CD4-positive, alpha-beta T cell (primary cell): ENCODE measurements at regions not wholly inside any gene's neighbourhood (a gene's known extent, or its start where the extent isn't known, plus 50 kb on each side); places are given as distances from the start of the nearest gene placed in this dataset.

Source experiments
- ATAC-seq: fragments of 200-7000 bp; cut with Tn5 transposase; one replicate; pipeline ENCODE4 v1.10.0; 2022; ENCODE audit warnings: mild to moderate bottlenecking; ENCODE audit not compliant: poor library complexity
- CTCF ChIA-PET: fragments of 350-600 bp; sonication (Branson Sonifier 250); formaldehyde crosslinking; loops from one replicate; lab custom pipeline; 2021; ENCODE audit warnings: antibody characterized with exemption, inconsistent platforms; lab: Charles Lee
- POLR2A ChIA-PET: fragments of 350-600 bp; sonication (Branson Sonifier 250); formaldehyde crosslinking; loops from one replicate; lab custom pipeline; 2021; ENCODE audit warnings: antibody characterized with exemption, inconsistent platforms; lab: Charles Lee
- DNase-seq, 14 experiments: peaks; one replicate each; pipeline ENCODE4 v3.0.0-alpha.2; 2013 to 2020; ENCODE audit warnings: mixed read lengths in 2 of 14
- H3K27ac ChIP-seq, 2 donors: one replicate each; pipeline versions ENCODE4 v1.5.1 to v1.7.0; 2013; ENCODE audit warnings: low read length in 2 of 2, low read depth in 1 of 2, mild to moderate bottlenecking in 1 of 2
- H3K27me3 ChIP-seq, 2 experiments: 1 replicate in 1 of 2; 2 replicates in 1 of 2; pipeline versions ENCODE4 v1.6.1 to v1.7.0; 2013; ENCODE audit warnings: low read length in 2 of 2, control low read depth in 1 of 2, mild to moderate bottlenecking in 1 of 2, moderate library complexity in 1 of 2; ENCODE audit not compliant: insufficient read depth in 2 of 2, control insufficient read depth in 1 of 2
- H3K36me3 ChIP-seq: one replicate; pipeline ENCODE4 v1.6.1; 2013; ENCODE audit warnings: low read length, control low read depth; ENCODE audit not compliant: insufficient read depth
- H3K4me1 ChIP-seq: one replicate; pipeline ENCODE4 v1.6.1; 2013; ENCODE audit warnings: low read length, control low read depth; ENCODE audit not compliant: insufficient read depth
- H3K4me3 ChIP-seq: one replicate; pipeline ENCODE4 v1.5.1; 2013; ENCODE audit warnings: mild to moderate bottlenecking, low read length, moderate library complexity
- H3K9me3 ChIP-seq, 2 experiments: 1 replicate in 1 of 2; 2 replicates in 1 of 2; pipeline versions ENCODE4 v1.6.1 to v1.7.0; 2013; ENCODE audit warnings: low read length in 2 of 2, mild to moderate bottlenecking in 2 of 2, control low read depth in 1 of 2, moderate library complexity in 1 of 2; ENCODE audit not compliant: control insufficient read depth in 1 of 2, insufficient read depth in 1 of 2
- H3K27ac Mint-ChIP-seq: one replicate; pipeline ENCODE4 v1.8.0; 2020; ENCODE audit warnings: mixed read lengths
- H3K27me3 Mint-ChIP-seq: one replicate; pipeline ENCODE4 v1.8.0; 2021; ENCODE audit warnings: mixed read lengths
- H3K36me3 Mint-ChIP-seq: one replicate; pipeline ENCODE4 v1.8.0; 2021; ENCODE audit warnings: low read depth, mixed read lengths
- H3K4me1 Mint-ChIP-seq: one replicate; pipeline ENCODE4 v1.8.0; 2021; ENCODE audit warnings: low read depth, mixed read lengths
- H3K4me3 Mint-ChIP-seq: one replicate; pipeline ENCODE4 v1.8.0; 2020; ENCODE audit warnings: mild to moderate bottlenecking, mixed read lengths
- H3K9me3 Mint-ChIP-seq: one replicate; pipeline ENCODE4 v1.8.0; 2020; ENCODE audit warnings: mixed read lengths
- intact Hi-C, 2 experiments: fragments of 100-400 bp; cut with DNase I in 1 of 2; cut with micrococcal nuclease in 1 of 2; formaldehyde crosslinking; loops; one replicate each; pipeline versions ENCODE4 v1.15.1 to v1.9.0; 2023 to 2025; cut with DNase I, micrococcal nuclease
- TF ChIP-seq, protein P1 (sequence below): fragments of 200-600 bp; IDR thresholded peaks from one replicate; pipeline ENCODE4 v1.8.0; 2022; ENCODE audit warnings: antibody characterized with exemption, mild to moderate bottlenecking

DNA sequence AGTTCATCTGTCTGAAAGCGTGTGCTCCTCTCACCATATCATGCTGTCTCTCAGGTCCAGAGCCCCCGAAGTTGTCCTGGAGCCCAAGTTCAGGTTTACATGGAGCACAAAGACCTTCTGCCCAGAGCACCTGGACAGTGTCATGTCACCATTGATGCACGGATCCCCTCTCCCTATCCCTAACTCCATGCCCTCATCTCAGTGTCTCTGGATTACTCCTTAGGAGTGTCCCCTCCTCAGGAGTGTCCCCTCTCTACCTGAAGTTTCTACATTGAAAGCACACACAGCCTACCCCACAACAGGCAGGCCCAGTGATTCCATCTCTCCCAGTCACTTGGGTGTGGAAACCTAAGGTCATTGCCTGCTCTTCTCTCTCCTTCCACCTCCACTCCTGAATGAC lies 144.1 kb upstream of the NCKAP5 start:
- CTCF ChIA-PET, result no interaction called here
- ATAC-seq (no peak), DNase-seq (no peak)
- Mint-ChIP-seq H3K4me1 (no peaks in the 10 kb centered on the region), H3K27ac (no peak overlapping the region), H3K27me3 (no peaks in the 10 kb centered on the region), H3K9me3 (no peaks in the 10 kb centered on the region), H3K36me3 (no peaks in the 10 kb centered on the region), H3K4me3 (no peak overlapping the region)
- Histone ChIP-seq H3K4me1 (no peaks in the 10 kb centered on the region), H3K27ac (no peak overlapping the region), H3K4me3 (no peak overlapping the region), H3K36me3 (no peaks in the 10 kb centered on the region), H3K27me3 (peaks cover 0 to 2% of the 10 kb centered on the region in 2 experiments), H3K9me3 (no peaks in the 10 kb centered on the region)
- POLR2A ChIA-PET, result no interaction called here
- TF ChIP-seq, protein P1, sequence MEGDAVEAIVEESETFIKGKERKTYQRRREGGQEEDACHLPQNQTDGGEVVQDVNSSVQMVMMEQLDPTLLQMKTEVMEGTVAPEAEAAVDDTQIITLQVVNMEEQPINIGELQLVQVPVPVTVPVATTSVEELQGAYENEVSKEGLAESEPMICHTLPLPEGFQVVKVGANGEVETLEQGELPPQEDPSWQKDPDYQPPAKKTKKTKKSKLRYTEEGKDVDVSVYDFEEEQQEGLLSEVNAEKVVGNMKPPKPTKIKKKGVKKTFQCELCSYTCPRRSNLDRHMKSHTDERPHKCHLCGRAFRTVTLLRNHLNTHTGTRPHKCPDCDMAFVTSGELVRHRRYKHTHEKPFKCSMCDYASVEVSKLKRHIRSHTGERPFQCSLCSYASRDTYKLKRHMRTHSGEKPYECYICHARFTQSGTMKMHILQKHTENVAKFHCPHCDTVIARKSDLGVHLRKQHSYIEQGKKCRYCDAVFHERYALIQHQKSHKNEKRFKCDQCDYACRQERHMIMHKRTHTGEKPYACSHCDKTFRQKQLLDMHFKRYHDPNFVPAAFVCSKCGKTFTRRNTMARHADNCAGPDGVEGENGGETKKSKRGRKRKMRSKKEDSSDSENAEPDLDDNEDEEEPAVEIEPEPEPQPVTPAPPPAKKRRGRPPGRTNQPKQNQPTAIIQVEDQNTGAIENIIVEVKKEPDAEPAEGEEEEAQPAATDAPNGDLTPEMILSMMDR, result no peak
- intact Hi-C loops, result no loop called here

DNA sequence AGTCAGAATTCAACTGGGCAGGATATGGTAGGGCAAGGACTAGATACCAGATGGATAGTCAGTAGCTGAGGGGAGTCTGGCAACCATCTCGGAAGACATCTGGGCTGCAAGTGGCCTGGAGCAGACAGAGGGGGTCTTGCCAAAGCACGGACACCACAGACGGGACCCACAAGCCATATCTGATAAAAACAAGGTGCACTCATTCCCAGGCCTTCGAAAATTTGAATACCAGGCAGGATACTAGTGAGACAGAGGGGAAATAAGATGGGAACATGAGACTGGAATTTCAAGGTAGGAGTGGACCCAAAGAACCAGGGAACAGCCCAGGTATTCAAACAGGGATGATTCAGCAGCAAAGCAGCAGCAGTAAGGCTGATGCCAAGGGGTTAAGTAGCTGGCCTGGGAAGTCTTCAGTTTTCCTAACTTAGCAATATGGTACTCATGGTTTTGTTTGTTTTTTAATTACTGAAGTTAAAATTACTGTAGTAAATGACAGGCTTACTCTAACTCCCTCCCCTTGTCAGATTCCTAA lies 144.9 kb upstream of the NCKAP5 start:
- no peak overlapping the region for H3K4me3 Mint-ChIP-seq
- Histone ChIP-seq H3K4me3 (no peak overlapping the region), H3K27me3 (peaks cover 0 to 2% of the 10 kb centered on the region in 2 experiments), H3K4me1 (no peaks in the 10 kb centered on the region), H3K36me3 (no peaks in the 10 kb centered on the region), H3K27ac (no peak overlapping the region), H3K9me3 (no peaks in the 10 kb centered on the region)
- H3K27ac Mint-ChIP-seq, result no peak overlapping the region
- H3K36me3 Mint-ChIP-seq, result no peaks in the 10 kb centered on the region
- no peaks in the 10 kb centered on the region for H3K9me3 Mint-ChIP-seq
- DNase-seq (no peak), ATAC-seq (no peak)
- CTCF ChIA-PET, result no interaction called here
- POLR2A ChIA-PET, result no interaction called here
- intact Hi-C loops, result no loop called here
- TF ChIP-seq, protein P1, result no peak
- H3K4me1 Mint-ChIP-seq, result no peaks in the 10 kb centered on the region
- peaks cover 5% of the 10 kb centered on the region for H3K27me3 Mint-ChIP-seq

DNA sequence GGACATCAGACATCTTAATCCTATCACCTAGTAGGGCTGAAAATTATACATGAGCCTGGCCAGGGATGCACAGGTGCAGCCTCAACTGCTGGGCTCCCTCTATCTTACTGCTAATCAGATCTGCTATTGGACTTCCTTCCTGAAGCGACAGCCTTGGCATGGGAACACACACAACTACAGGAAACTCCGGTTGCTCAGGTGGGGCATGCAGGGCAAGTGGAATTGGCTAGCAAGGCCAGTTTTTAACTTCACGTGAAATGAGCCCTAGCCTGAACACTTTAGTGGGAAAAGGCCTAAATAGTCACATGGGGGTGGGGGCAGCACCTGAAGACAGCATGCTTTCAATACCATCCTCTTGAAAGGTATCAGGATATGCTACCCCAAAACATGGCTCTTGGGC lies 147.9 kb upstream of the NCKAP5 start:
- intact Hi-C loops, result no loop called here
- Histone ChIP-seq H3K4me1 (no peaks in the 10 kb centered on the region), H3K27me3 (peaks cover 0 to 2% of the 10 kb centered on the region in 2 experiments), H3K36me3 (no peaks in the 10 kb centered on the region), H3K27ac (no peak overlapping the region), H3K4me3 (no peak overlapping the region), H3K9me3 (no peaks in the 10 kb centered on the region)
- Mint-ChIP-seq H3K4me3 (no peak overlapping the region), H3K4me1 (no peaks in the 10 kb centered on the region), H3K9me3 (no peaks in the 10 kb centered on the region), H3K36me3 (no peaks in the 10 kb centered on the region), H3K27ac (no peak overlapping the region), H3K27me3 (peaks cover 8% of the 10 kb centered on the region)
- DNase-seq (no peak), ATAC-seq (no peak)
- POLR2A ChIA-PET, result no interaction called here
- CTCF ChIA-PET, result no interaction called here
- TF ChIP-seq, protein P1, result no peak
